HG02678 (cell line): ENCODE measurements at regions not wholly inside any gene's neighbourhood (a gene's known extent, or its start where the extent isn't known, plus 50 kb on each side); places are given as distances from the start of the nearest gene placed in this dataset.

ENCODE experiments used
- ATAC-seq: cut with Tn5 transposase; IDR thresholded peaks from one replicate; pipeline ENCODE4 v1.9.1; 2021; ENCODE audit warnings: mild to moderate bottlenecking, moderate library complexity; ENCODE audit not compliant: unreplicated experiment

- no peak for ATAC-seq
Measured at GRCh38 chr17:79186406-79186805, 111.8 kb downstream of the ENGASE start.

GRCh38 chr17:79185671-79186070, 111.0 kb downstream of the ENGASE start:
- ATAC-seq = no peak

- no peak for ATAC-seq
Measured at GRCh38 chr17:79184219-79184618, 109.6 kb downstream of the ENGASE start.

GRCh38 chr17:79183293-79184158, 108.9 kb downstream of the ENGASE start:
- ATAC-seq = no peak

GRCh38 chr17:79183043-79183292, 108.3 kb downstream of the ENGASE start:
- ATAC-seq = no peak

GRCh38 chr17:79182176-79183042, 107.8 kb downstream of the ENGASE start:
- ATAC-seq = no peak

GRCh38 chr17:79180358-79181005, 105.9 kb downstream of the ENGASE start:
- ATAC-seq = no peak

- ATAC-seq = no peak
Measured at GRCh38 chr17:79179334-79179733, 104.7 kb downstream of the ENGASE start.

GRCh38 chr17:79177877-79178276, 103.3 kb downstream of the ENGASE start:
- ATAC-seq = no peak

- ATAC-seq = no peak
Measured at GRCh38 chr17:79176792-79177601, 102.4 kb downstream of the ENGASE start.

GRCh38 chr17:79174905-79175856, 100.6 kb downstream of the ENGASE start:
- no peak for ATAC-seq

- no peak for ATAC-seq
Measured at GRCh38 chr17:79174193-79174765, 99.7 kb downstream of the ENGASE start.

- ATAC-seq = no peak
Measured at GRCh38 chr17:79171188-79171587, 96.6 kb downstream of the ENGASE start.

- ATAC-seq = no peak
Measured at GRCh38 chr17:79169861-79170260, 95.2 kb downstream of the ENGASE start.

GRCh38 chr17:79169366-79169765, 94.7 kb downstream of the ENGASE start:
- no peak for ATAC-seq

- no peak for ATAC-seq
Measured at GRCh38 chr17:79168486-79169055, 93.9 kb downstream of the ENGASE start.

GRCh38 chr17:79167486-79167885, 92.9 kb downstream of the ENGASE start:
- no peak for ATAC-seq

- ATAC-seq = no peak
Measured at GRCh38 chr17:79165756-79166473, 91.3 kb downstream of the ENGASE start.
